ENCODE measurements at regions not wholly inside any gene's neighbourhood (a gene's known extent, or its start where the extent isn't known, plus 50 kb on each side); places are given as distances from the start of the nearest gene placed in this dataset.

GRCh38 chr2:16208241-16208797 is 268.0 kb downstream of the MYCN start:
- TF ChIP-seq EP300 (IDR thresholded peaks at IDR 0.05) = no peak
- TF ChIP-seq, protein P1, sequence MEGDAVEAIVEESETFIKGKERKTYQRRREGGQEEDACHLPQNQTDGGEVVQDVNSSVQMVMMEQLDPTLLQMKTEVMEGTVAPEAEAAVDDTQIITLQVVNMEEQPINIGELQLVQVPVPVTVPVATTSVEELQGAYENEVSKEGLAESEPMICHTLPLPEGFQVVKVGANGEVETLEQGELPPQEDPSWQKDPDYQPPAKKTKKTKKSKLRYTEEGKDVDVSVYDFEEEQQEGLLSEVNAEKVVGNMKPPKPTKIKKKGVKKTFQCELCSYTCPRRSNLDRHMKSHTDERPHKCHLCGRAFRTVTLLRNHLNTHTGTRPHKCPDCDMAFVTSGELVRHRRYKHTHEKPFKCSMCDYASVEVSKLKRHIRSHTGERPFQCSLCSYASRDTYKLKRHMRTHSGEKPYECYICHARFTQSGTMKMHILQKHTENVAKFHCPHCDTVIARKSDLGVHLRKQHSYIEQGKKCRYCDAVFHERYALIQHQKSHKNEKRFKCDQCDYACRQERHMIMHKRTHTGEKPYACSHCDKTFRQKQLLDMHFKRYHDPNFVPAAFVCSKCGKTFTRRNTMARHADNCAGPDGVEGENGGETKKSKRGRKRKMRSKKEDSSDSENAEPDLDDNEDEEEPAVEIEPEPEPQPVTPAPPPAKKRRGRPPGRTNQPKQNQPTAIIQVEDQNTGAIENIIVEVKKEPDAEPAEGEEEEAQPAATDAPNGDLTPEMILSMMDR (IDR thresholded peaks at IDR 0.05) = no peak
- TF ChIP-seq POLR2A (IDR thresholded peaks at IDR 0.05) = no peak

Data from sigmoid colon (tissue), 4 donors.